Activated gamma-delta T cell treated with anti-CD3 and anti-CD28 coated beads, Interleukin-2, amount 50 U/mL, for 16 hours (primary cell): ENCODE measurements at regions not wholly inside any gene's neighbourhood (a gene's known extent, or its start where the extent isn't known, plus 50 kb on each side); places are given as distances from the start of the nearest gene placed in this dataset.
"Not testable (repeated sequence)": the region's sequence is repeated elsewhere in the genome, so short reads cannot be mapped to it uniquely, and the experiment has no call there.

ENCODE experiments used
- DNase-seq: peaks from one replicate; pipeline ENCODE4 v3.0.0-alpha.2; 2020; ENCODE audit warnings: low read depth

DNA sequence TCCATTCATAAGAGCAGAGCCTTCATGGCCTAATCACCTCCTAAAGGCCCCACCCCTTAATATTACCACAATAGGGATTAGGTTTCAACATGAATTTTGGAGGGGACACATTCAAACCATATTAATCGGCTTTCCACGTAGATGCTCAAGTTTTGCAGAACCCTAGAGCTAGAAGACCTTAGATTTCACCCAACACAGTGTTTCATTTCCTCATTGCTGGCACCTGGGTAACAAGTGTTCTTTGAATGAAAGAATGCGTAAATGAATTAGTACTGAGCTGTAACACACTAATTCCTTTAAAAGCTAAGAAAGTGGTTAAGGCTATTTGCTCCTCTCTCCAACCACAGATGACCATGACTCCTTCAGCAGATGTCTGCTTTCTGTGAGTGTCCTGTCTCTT lies 252.5 kb downstream of the SMAD2 start:
- no peak for DNase-seq

GRCh38 chr18:47669815-47670214 lies 260.6 kb downstream of the SMAD2 start:
- DNase-seq: no peak

DNA sequence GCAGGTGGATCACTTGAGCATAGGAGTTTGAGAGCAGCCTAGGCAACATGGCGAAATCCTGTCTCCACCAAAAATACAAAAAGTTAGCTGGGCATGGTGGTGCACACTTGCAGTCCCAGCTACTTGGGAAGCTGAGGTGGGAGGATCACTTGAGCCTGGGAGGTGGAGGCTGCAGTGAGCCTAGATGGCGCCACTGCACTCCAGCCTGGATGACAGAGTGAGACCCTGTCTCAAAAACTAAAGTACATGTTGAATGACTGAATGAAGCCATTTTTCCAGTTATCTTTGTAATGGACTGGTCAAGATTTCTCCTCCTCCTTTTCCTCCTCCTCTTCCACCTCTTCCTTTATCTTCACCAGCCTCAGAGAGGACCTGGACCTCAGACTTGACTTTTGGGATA lies 272.0 kb downstream of the SMAD2 start:
- no peak for DNase-seq

DNA sequence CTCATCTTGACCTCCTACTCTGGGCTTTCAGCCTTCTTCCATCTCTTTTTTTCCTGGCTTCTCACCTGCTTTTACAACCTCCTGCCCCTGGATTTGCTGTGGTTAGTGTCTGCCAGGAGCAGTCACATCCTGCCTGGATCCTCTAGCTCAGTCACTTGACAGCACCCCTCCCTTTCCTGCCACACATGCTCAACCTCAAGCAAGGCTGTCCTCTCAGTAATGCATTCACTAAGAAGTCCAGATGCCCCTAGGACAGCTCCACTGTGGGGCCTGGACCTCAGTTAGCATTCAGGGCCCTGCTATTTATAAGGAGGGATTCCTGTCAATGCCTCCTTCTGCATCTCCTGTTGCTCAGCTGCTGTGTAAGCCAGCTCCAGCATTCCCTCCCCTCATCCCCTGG lies 275.5 kb downstream of the SMAD2 start:
- no peak for DNase-seq

DNA sequence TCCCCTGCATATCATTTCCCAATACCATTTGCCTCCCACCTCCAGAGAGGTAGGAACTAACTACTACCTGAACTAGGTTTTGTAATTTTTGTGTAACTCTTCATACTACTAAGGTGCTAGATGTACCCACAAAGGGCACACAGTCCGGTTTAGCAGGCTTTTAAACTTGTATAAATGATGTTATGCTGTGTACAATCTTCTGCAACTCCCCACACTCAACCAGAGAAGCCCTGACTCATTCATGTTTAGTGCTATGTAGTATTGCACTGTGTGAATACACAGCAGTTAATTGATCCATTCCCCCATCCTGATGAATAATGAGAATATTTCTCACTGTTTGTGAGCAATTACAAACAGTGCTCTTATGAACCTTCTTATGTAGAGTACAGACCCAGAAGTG lies 285.6 kb downstream of the SMAD2 start:
- no peak for DNase-seq

DNA sequence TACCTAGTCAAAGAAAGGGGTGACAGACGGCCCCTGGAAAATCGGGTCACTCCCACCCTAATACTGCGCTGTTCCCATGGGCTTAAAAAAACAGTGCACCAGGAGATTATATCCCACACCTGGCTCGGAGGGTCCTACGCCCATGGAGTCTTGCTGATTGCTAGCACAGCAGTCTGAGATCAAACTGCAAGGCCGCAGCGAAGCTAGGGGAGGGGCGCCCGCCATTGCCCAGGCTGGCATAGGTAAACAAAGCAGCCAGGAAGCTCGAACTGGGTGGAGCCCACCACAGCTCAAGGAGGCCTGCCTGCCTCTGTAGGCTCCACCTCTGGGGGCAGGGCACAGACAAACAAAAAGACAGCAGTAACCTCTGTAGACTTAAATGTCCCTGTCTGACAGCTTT lies 292.9 kb downstream of the SMAD2 start:
- DNase-seq: not testable (repeated sequence)

DNA sequence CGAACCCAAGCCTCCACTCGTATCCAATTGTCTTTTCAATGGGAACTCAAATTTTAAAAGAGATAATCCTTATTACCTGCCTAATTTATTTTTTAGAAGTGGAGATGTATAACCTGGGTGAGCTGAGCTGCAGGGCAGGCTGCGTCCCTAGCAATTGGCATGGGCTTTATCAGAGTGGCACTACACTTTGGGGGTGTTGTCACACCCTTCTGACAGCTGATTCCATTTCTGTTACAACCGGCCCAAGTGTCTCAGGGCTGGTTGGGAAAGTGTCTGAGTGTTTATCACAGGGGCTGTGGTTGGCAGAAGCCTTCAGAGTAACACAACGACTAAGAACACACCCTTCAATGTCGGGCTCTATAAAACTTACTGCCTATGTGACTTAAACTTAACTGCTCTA lies 295.0 kb downstream of the SMAD2 start:
- DNase-seq: no peak

- DNase-seq: no peak
Measured at GRCh38 chr18:47632970-47633635, 297.4 kb downstream of the SMAD2 start.

GRCh38 chr18:47628893-47629292 lies 301.6 kb downstream of the SMAD2 start:
- no peak for DNase-seq

DNA sequence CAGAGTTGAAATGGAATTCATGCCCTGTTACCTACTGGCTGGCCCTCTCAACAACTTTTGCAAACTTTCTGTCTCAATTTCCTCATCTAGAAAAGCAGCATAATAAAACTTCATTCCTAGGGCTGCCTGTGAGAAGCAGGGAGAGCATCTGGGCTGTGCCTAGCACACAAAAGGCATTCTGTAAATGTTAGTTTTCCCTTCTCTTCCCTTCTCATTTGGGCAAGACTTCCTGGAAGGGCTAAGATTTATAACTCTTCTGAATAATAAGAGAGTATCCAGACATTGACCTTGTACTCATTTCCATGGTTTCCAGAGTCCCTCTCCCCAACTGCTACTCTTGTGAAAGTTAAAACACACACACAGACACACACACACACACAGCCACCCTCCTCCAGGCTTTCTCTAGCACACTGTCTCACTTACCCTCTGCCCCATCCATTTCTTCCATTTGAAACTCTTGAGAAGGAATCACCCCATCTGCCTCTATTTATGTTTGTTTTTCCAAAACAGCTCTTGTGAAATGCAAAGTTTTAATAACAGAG lies 302.1 kb downstream of the SMAD2 start:
- DNase-seq: no peak

DNA sequence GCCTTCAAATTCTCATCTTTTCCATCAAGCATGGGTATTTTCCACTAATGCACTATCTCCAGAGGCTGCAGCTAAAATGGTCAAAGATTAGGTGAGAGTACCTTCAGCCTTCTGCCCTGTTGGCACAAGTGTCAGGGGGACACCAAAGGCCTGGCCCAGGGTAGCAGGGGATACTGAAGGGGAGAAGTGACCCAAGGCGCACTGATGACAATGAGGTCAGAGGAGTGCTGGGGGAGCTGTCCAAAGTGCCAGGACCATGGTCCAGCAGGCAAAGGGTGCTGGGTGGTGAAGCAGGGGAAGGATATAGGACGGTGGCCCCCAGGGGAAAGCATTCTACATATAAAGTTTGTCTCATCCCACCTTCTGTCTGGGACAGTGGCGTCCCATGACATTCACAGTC lies 303.4 kb downstream of the SMAD2 start:
- DNase-seq: no peak

GRCh38 chr18:47619771-47620448 lies 310.5 kb downstream of the SMAD2 start:
- no peak for DNase-seq

DNA sequence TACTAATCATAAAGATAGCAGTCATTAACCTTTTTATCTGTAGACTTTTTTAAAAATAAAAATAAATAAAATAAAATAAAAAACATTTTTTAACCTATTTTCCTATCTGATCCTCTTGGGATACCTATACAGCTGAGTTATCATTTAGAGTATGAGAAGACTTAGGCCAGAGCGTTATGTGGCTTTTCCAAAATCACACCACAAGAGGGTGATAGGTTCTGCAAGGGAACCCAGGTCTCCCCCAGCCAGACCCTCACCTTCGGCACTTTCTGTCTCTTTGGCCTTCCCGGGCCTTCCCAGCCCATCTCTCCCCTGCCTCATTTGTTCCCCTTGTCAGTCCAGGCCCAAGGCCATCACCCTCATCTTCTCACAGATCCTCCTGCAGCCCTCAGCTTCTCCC lies 311.7 kb downstream of the SMAD2 start:
- DNase-seq: no peak

GRCh38 chr18:47615043-47615442 lies 315.4 kb downstream of the SMAD2 start:
- no peak for DNase-seq

DNA sequence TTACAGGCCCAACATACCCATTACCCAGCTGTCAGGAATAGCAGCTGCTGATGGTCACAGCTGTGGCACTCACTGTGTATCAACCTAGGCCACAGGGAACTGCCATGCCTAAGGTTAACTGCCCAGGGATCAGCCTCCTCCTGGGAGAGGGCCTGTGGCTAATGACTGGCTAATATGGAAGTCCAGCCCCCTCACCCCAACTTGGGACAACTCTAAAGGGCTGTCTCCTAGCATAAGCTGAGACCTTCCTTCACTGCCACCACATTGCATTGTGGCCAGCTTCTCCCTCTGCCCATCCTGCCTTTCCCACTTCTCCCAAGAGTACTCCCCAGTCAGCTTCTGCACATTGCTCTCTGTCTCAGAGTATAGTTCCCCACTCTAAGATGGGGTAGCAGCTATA lies 316.5 kb downstream of the SMAD2 start:
- no peak for DNase-seq

GRCh38 chr18:47611649-47612048 lies 318.8 kb downstream of the SMAD2 start:
- DNase-seq: no peak

- DNase-seq: no peak
Measured at GRCh38 chr18:47606526-47606925, 323.9 kb downstream of the SMAD2 start.

GRCh38 chr18:47605093-47605492 lies 325.4 kb downstream of the SMAD2 start:
- DNase-seq: no peak

DNA sequence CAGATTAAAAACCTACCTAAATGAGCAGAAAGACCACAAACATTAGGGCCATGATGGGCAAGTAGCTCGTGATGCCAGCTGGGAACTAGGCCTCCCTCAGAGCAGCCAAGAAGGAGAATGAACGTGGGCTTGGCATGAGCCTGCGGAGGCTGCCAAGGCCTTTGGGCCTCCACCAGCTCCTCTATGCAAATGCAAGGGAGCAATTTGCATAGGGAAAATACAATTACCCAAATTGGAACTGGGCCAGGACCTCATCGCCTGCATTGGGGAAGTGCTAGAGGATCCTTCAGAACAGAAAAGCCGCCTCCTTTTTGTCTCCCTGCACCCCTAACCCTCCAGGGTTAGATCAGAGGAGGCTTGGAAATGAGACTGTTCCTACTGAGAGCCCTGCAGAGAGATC lies 326.4 kb downstream of the SMAD2 start:
- no peak for DNase-seq

DNA sequence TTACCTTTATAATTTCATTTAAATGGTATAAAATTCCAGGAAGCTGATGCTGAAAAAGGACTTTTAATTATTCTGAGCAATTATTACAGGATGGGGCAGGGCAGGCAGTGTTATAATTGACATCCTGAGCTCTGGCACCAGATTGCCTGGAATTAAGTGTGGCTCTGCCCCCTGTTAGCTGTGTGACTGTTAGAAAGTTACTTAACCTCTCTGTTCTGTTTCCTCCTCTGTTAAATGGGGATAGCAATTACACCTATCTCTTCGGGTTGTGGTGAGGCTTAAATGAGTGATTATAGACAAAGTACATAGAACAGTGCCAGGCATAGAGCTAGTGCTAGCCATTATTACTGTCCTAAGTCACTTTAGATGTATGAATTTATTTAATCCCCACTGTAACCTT lies 327.3 kb downstream of the SMAD2 start:
- DNase-seq: no peak

GRCh38 chr18:47602273-47602897 lies 328.1 kb downstream of the SMAD2 start:
- no peak for DNase-seq

- no peak for DNase-seq
Measured at GRCh38 chr18:47601581-47602272, 328.7 kb downstream of the SMAD2 start.
